HuH-7.5 (cell line): ENCODE measurements at regions not wholly inside any gene's neighbourhood (a gene's known extent, or its start where the extent isn't known, plus 50 kb on each side); places are given as distances from the start of the nearest gene placed in this dataset.
"Not testable (repeated sequence)": the region's sequence is repeated elsewhere in the genome, so short reads cannot be mapped to it uniquely, and the experiment has no call there.

Source experiments
- DNase-seq: peaks from one replicate; pipeline ENCODE4 v3.0.0; 2011; ENCODE audit warnings: low spot score

DNA sequence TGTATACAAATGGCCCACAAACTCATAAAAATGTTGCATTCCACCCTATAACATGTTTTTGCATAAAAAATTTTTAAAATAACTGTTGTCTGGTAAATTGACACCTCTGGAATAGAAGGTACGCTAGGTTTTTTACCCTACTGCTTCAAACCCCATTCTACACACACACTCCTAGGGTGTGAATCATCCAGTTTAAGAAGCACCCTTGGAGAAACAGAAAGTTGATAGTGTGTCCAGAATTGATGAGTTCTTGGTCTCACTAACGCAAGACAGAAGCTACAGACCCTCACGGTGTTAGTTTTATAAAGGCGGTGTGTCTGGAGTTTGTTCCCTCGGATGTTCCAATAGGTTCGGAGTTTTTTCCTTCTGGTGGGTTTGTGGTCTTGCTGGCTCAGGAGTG, 158.5 kb downstream of the KLRB1 start:
- DNase-seq, result peak; percentile 1

DNA sequence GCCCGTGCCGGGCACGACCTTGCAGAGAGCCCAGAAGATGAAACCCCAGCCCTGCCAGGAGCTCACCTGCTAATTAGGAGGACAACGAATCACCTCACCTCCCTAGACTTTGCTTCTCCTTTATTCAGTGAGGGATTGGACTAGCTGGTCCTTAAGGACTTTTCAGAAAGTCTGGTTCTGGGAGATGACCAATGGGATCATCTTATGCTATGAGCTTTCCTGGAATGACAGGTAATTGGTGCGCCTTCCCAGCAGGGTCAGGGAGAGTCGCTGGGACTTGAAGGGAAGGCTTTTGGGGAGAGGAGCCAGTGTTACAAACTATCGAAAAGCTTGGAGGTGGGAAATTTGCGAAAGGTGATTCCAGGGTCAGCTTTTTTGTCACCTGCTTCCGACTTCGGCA, 159.1 kb downstream of the KLRB1 start:
- peak; percentile 41 for DNase-seq

DNA sequence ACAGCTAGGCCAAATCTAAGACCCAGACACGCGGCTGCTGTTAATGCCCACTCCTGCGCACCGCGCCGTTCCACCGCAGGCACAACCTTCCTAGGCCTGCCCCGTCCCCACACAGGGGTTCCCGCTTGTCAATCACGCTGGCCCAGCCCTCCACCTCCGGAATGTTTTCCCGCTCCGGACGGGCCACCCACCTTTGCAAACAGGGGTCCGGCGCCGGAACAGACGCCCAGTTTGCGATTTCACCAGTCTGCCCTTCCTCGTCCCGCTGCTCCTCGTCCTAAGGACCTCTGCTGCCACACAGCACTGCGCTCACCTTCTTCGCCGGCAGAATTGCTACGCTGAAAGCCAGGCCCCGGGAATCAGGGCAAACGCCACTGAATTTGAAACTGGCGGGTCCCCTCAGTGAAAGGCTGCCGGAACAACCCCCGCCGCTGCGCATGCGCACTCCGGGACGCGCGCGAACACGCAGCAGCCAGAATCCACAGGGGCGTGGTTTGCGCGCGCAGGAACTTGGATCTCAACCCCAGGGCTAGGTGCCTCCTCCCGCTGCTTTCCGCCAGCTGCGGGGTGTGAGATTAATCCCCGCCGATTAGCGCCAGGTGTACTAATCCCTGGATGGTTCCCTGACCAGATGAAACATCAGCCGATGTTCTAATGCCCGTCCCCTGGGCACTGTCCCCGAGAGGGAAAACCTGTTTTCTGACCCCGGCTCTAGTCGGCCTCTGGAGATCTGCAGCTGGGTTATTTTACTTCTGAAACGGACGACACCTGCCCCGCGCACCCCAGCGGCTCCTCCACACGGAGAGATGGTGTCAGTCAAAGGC, 159.7 kb downstream of the KLRB1 start:
- peak; percentile 74 for DNase-seq

DNA sequence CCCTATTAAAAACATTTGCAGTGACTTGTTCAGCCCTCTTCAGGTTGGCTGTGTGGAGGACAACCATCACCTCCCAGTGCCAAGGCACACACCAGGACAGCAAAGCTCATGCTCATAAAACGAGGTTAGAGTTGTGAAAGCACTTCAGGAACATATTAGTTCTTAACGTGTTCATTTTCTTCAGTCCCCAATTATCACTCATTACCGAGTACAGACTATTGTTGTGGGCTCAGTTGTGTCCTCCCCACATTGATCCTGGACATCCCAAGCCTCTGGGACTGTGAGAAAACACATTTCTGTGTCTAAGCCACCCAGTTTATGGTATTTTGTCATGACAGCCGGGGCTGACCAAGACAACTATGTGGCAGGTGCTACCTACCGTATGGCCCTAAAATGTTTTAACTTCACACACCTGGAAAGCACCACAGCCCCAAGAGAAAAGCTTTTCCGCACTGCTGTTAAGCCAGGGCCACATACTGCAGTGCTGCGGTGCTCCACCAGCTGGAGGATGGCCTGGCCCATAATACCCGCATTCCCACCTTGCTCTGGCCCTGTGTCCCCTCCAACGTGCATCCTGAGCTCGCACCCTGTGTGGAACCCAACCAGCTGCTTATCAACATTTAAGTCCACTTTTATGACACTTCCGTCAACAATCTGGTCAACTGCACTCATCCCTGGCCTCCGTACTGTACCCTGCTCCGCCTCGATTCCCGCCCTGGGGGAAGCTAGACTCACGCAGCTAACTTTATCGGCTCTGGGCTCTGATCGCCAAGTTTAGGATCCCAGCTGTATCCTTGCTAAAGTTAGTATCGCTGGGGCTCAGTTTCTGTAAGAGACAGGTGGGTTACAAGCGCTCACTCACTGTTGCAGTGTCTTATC, 160.6 kb downstream of the KLRB1 start:
- DNase-seq, result not testable (repeated sequence)

DNA sequence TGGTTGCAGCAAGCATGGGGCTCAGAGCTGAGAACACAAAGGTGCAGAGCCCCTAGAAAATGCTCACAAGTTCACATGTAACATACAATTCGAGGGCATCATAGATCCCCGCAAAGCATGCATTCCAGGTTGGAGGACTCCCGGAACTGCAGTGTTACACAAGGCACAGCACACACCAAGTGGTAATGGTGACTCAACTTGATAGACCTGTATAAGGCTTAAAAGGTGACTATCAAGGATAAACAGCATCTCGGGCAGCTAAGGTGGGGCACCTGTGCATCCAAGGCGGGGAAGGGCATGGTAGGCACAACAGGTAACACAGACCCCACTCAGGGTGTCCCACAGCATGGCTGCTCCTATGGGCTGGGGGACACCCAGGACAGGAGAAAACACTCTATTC, 167.3 kb downstream of the KLRB1 start:
- not testable (repeated sequence) for DNase-seq

DNA sequence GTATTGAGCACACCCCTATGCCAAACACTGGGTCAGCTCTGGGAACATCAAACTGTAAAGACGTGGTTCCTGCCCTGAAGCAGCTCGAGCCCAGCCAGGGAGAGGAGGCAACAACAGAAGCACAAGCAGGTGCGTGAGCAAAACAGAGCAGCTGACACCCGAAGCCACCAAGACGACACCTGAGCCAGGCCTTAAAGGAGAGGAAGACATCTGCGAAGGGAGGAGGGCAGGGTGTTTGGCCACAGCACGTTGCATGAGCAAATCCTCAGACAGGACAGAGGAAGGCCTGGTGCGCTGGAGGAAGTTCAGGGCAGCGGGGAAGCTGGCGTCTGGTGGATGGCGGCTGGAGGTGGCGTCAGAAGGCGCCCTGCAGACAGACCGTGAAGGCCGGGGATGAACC, 172.0 kb downstream of the KLRB1 start:
- not testable (repeated sequence) for DNase-seq

DNA sequence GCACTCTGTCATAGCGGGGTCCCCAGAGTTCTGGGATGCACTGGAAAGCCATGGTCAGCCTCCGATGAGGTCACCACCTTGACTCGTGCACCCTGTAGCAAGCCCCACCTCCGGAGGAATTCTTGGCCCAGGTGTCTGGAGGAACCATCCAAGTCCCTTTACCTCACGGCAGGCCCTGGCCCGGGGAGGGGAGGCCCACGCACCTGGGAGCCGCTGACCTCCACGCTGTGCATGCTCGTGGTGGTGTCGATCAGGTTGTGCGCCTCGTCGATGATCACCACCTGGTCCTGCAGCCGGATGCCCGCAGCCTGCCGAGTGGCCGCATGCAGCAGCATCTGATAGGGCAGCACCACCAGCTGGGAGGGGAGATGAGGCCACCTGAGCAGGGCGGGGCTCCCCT, 177.3 kb downstream of the KLRB1 start:
- not testable (repeated sequence) for DNase-seq

DNA sequence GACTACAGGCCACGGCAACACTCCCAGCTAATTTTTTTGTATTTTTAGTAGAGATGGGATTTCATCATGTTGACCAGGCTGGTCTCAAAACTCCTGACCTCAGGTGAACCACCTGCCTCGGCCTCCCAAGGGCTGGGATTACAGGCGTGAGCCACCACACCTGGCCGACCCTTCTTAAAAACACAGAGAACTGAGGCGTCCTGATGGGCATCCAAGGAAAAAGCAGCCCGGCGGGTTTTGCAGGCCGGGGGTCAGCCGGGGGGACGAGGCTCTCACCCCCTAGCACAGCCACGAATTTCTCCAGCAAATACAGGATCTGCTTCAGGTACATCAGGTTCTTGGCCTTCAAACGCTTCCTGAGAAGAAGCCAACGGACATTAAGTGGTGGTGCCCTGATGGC, 178.9 kb downstream of the KLRB1 start:
- DNase-seq, result not testable (repeated sequence)

DNA sequence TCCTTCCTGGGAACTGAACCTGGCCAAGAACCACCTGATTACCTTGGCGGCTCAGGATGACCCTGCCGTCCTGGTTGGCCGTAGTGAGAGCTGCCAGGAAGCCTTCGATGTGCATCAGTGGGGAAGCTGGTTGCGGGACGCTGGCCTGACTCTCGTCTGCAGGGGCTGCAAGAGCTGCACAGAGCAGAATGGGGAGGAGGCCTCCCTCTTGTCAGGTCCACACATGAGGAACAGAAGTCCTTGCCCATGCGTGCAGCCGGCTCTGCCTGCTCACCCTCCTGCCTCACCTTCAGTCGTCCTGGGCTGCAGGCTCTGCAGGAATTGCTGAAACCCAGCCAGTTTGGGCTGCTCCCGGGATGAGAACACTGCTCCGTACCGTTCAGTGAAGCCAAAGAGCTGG, 182.3 kb downstream of the KLRB1 start:
- not testable (repeated sequence) for DNase-seq

DNA sequence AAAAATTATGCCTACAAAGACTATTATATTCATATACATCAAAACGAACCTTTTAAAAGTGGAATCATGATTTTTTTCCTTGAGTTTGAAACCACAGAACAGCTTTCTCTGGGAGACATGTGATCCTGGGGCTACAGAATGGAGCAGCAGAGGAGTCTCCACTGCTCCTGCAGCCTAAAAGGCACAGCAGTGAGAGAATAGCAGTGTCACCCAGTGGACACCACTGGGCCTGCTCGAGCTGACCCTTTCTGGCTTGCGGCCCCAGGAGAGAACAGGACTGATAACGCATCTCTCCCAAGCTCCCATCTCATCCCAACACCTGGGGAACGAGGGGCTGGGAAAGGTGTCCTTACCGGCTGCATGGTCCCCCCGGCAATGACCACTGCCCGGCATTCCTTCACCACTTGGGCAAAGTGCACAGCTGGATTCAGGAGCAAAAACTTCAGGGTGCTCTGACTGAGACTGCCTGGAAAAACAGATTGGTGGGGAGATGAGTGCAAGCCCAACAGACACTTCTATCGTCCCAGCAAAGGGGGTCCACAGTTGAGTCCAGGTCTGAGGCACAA, 183.5 kb downstream of the KLRB1 start:
- not testable (repeated sequence) for DNase-seq

DNA sequence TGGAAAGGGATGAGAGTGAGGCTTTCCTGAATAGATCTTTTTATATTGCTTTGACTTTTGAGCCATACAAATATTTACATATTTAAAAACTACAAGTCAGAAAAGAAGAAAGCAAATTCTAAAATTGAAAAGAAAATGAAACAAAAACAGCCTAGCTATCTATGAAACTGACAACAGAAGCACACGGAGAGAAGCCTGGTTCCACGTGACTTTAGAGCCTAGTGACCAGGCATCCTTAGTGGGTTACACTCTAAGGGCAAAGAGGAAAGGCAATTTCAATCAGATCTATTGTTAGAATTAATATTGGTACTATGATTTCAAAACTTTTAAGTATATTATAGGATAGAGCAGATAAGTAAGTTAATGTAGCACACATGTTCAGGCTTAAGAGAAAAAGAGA, 185.0 kb downstream of the KLRB1 start:
- not testable (repeated sequence) for DNase-seq

DNA sequence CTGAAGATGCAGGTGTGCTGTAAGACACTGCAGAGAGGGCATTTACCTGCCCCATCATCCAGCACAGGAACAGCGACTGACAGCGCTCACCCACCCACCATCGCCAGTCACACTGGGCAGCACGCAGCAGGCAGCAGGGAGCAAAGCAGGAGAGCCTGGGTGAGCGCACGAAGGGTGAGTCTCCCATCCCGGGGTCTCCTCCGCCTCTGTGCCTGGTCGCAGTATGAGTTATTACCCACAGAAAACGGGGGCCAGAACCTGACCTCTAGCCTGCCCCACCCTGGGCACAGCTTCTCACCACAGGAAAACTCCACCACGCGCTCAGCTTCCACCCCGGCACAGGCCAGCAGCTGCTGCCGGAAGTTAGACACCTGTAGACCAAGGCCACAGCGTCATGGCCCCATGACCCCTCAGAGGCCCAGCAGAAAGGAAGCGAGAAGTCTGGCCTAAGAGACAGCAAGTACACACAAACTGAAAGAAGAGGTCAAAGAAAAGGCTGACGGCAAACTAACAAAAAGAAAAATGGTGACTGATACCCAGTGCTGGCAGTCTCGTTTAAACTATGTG, 186.1 kb downstream of the KLRB1 start:
- DNase-seq, result not testable (repeated sequence)

DNA sequence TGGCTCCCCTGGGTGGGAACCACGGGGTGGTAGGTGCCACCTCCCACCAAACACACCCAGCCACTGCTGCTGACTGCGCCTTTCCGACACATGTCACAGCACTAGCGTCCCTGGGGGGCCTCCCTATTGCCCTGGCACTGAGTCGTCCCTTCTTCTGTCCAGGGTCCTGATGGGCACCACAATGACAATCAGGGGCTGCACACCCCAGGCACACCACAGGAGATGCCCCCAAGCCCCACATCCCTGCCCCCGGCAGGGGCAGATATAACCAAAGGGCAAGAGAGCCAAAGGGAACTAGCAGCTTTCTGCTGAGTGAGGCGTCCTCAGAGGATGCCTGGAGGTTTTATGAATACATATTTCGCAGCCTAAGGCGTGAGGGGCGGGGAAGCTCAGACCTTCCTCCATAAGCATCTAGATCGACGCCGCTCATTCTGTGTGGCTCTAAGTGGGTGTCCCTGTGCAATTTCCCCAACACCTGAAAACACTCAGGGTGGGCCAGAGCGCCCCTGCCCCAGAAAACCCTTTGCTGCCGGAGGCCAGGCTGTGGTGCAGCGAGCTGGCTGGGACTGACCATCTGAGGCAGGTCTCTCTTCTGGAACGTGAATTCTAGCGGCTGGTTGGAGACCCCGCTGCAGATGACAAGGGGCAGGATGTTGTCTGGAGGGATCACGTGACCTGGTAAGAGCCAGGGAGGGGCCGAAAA, 186.7 kb downstream of the KLRB1 start:
- not testable (repeated sequence) for DNase-seq

DNA sequence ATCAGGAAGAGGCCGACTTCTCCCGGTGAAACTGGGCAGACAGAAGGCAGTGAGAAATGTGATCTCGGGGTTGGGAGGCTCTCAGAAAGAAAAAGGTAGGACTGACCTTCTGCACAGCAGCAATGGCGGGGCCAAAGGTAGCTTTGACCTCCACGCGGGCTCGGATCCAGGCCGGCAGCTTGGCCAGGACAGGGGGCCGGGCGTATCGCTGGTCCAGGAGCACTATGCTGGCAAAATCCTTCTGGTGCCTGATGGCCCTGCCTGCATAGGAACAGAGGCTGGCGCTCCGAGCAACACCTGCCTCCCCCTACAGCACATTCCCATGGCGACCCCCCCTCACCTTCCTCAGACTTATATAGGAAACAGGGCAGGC, 189.1 kb downstream of the KLRB1 start:
- not testable (repeated sequence) for DNase-seq

DNA sequence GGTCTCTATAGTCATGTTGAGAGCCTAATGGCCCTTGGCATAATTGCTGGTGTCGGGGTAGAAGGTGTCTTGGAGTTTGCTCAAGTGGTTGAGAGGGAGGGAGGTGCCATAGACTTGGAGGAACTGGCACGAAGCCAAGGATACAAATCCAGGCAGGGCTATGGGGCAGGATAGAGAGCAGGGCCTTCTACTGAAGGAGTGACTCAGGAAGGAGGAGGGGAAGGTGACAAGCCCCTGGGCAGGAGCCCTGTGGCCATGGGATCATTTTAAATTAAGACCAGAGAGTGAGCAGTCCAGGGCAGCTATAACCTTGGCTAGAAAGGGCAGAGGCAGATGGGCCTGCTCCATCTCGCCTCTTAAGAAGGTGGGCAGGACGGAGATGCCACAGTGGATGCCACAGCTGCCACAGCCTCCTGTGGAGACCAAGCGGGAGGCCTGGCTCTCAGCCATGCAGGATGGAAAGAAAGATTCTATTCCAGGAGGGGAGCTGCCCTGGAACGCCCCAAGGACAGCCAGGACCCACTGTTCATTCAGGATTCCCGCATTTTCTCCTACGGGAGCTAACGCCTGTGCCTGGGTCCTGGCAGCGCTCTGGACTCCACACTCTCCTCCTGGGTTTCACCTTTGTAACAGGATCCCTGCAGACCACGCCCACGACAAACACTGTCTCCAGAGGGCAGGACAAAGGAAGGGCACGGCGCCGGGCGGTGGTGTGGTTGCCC, 189.6 kb downstream of the KLRB1 start:
- not testable (repeated sequence) for DNase-seq

DNA sequence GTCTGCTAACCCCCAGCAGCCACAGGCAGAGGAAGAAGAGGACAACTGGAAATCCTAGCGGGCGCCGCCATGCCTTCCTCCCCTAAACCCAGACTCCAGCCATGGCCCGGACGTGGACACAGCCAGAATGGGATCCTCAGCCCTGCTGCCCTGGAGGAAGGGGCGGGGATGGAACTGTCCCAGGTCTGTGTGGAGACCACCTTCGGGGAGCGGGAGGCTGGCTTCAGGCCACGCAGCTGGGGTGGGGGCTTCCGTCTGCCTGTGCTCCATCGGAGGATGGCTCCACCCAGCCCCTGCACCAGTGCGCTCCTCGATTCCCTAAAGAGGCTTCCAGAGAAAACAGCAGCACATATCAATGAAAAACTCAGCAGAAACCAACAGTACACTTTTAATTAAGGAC, 190.4 kb downstream of the KLRB1 start:
- DNase-seq, result not testable (repeated sequence)

DNA sequence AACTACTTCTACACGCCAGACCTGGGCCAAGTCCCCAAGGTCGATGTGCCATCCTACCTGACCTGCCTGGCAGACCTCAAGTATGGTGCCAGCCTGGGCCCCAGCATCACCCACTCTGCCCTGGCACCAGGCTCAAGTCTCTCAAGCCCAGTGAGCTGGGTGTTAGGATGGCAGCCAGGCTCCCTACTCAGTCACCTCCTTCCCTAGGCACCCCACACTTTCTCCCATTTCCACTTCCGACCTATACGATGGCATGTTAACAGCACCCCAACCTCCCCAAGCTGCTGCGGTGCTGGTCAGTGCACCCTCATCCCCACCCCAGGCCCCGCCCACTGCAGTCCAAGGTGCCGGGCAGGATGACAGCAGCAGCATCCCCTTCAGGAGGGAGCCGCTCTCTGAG, 191.4 kb downstream of the KLRB1 start:
- not testable (repeated sequence) for DNase-seq

DNA sequence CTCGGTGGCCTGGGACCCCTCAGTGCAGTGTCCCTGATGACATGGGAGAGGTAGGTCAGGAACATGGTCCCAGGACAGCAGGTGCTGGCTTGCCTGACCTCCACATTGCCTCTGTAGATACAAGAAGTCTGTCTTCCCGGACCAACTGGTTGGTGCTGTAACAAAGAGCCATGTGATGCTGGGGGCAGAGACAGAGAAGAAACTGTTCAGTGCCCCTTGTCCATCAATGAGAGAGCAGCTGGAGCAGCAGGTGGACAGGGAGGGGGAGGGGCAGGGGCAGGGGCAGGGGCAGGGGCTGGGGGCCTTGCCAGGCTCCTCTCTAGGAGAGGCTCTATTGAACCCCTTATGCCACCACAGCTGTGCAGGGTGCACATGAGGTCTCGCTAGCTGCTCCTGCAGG, 191.8 kb downstream of the KLRB1 start:
- DNase-seq, result not testable (repeated sequence)

DNA sequence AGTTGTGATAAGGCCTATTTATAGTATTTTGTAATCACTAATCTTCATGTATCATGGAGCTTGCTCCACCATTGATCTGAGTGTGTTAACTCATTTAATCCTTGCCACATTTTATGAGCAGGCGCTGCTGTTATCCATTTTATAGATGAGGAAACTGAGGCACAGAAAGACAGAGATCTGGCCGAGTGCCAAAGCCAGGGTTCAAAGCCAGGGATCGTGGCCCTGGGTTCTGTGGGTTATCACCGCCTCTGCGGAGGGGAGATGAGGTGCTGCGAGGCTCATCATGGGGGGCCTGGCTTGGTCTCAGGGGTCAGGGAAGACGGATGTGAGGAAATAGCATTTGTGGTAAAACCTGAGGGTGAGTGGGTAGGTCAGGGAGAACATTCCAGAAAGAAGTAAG, 193.9 kb downstream of the KLRB1 start:
- not testable (repeated sequence) for DNase-seq

DNA sequence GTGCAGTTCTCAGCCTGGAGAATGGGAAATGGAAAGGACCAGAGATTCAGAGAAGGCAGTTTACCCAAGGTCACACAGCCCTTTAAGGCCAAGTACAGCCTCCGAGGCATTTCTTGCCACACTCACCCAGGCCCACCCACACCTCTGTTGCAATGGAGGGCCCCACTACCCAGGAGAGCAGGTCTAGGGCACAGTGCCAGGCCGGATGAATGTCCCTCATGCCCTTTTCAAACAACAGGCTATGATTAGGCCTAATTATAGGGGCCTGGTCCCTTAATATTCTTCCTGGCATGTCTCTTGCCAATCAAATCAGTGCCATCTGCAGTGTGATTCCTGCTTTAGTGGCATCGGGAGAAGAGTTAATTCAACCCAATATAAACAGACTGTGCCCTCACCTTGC, 195.3 kb downstream of the KLRB1 start:
- DNase-seq, result not testable (repeated sequence)
